ENCODE measurements at regions not wholly inside any gene's neighbourhood (a gene's known extent, or its start where the extent isn't known, plus 50 kb on each side); places are given as distances from the start of the nearest gene placed in this dataset.

- no peak for DNase-seq (ENCODE audit: unreplicated experiment)
- CTCF ChIA-PET = no interaction called here
- intact Hi-C loops (cut with micrococcal nuclease) = no loop called here
- H3K4me3 Mint-ChIP-seq (ENCODE audit: unreplicated experiment) = no peak overlapping the region
- no peak overlapping the region for H3K27ac Mint-ChIP-seq (ENCODE audit: low read depth, unreplicated experiment)
- no peaks in the 10 kb centered on the region for H3K27me3 Mint-ChIP-seq (ENCODE audit: insufficient read depth, unreplicated experiment)
- H3K36me3 Mint-ChIP-seq (ENCODE audit: insufficient read depth, unreplicated experiment) = no peaks in the 10 kb centered on the region
- H3K9me3 Mint-ChIP-seq (ENCODE audit: unreplicated experiment) = no peaks in the 10 kb centered on the region
- no TSS peak for BruUV-seq (replicated peaks)
- no peak for TF ChIP-seq CTCF (IDR thresholded peaks at IDR 0.05; ENCODE audit: unreplicated experiment)
- POLR2A ChIA-PET = no interaction called here
- H3K4me1 Mint-ChIP-seq (ENCODE audit: insufficient read depth, unreplicated experiment) = no peaks in the 10 kb centered on the region
These were observed 339.3 kb downstream of the PCNX1 start for GRCh38 chr14:71246539-71246938.

GRCh38 chr14:71247106-71247505 is 339.8 kb downstream of the PCNX1 start:
- intact Hi-C loops (cut with micrococcal nuclease) = no loop called here
- Mint-ChIP-seq H3K4me3 (ENCODE audit: unreplicated experiment) (no peak overlapping the region), H3K27ac (ENCODE audit: low read depth, unreplicated experiment) (no peak overlapping the region), H3K36me3 (ENCODE audit: insufficient read depth, unreplicated experiment) (no peaks in the 10 kb centered on the region), H3K9me3 (ENCODE audit: unreplicated experiment) (no peaks in the 10 kb centered on the region), H3K4me1 (ENCODE audit: insufficient read depth, unreplicated experiment) (no peaks in the 10 kb centered on the region), H3K27me3 (ENCODE audit: insufficient read depth, unreplicated experiment) (no peaks in the 10 kb centered on the region)
- ChIA-PET POLR2A (no interaction called here), CTCF (no interaction called here)
- no peak for DNase-seq (ENCODE audit: unreplicated experiment)
- TF ChIP-seq CTCF (IDR thresholded peaks at IDR 0.05; ENCODE audit: unreplicated experiment) = no peak
- BruUV-seq (replicated peaks) = no TSS peak

- CTCF ChIA-PET = no interaction called here
- TF ChIP-seq CTCF (IDR thresholded peaks at IDR 0.05; ENCODE audit: unreplicated experiment) = no peak
- Mint-ChIP-seq H3K4me3 (ENCODE audit: unreplicated experiment) (no peak overlapping the region), H3K4me1 (ENCODE audit: insufficient read depth, unreplicated experiment) (no peaks in the 10 kb centered on the region), H3K9me3 (ENCODE audit: unreplicated experiment) (no peaks in the 10 kb centered on the region), H3K27ac (ENCODE audit: low read depth, unreplicated experiment) (no peak overlapping the region), H3K27me3 (ENCODE audit: insufficient read depth, unreplicated experiment) (no peaks in the 10 kb centered on the region), H3K36me3 (ENCODE audit: insufficient read depth, unreplicated experiment) (no peaks in the 10 kb centered on the region)
- intact Hi-C loops (cut with micrococcal nuclease) = no loop called here
- POLR2A ChIA-PET = no interaction called here
- no peak for DNase-seq (ENCODE audit: unreplicated experiment)
- no TSS peak for BruUV-seq (replicated peaks)
These were observed 340.9 kb downstream of the PCNX1 start for GRCh38 chr14:71248194-71248593.

- BruUV-seq (replicated peaks) = no TSS peak
- H3K36me3 Mint-ChIP-seq (ENCODE audit: insufficient read depth, unreplicated experiment) = no peaks in the 10 kb centered on the region
- ChIA-PET POLR2A (interaction anchor here (1.3 kb wide), 1 partner anchor 12 kb away, joined by 5 read pairs; no protein-coding TSS in a partner anchor), CTCF (interaction anchor here (0.6 kb wide), 1 partner anchor 90 kb away, joined by 5 read pairs; no protein-coding TSS in a partner anchor)
- TF ChIP-seq CTCF (IDR thresholded peaks at IDR 0.05; ENCODE audit: unreplicated experiment) = no peak
- H3K27me3 Mint-ChIP-seq (ENCODE audit: insufficient read depth, unreplicated experiment) = no peaks in the 10 kb centered on the region
- no peaks in the 10 kb centered on the region for H3K4me1 Mint-ChIP-seq (ENCODE audit: insufficient read depth, unreplicated experiment)
- intact Hi-C loops (cut with micrococcal nuclease) = no loop called here
- no peak overlapping the region for H3K4me3 Mint-ChIP-seq (ENCODE audit: unreplicated experiment)
- H3K27ac Mint-ChIP-seq (ENCODE audit: low read depth, unreplicated experiment) = no peak overlapping the region
- no peaks in the 10 kb centered on the region for H3K9me3 Mint-ChIP-seq (ENCODE audit: unreplicated experiment)
- DNase-seq (ENCODE audit: unreplicated experiment) = no peak
These were observed 343.1 kb downstream of the PCNX1 start for GRCh38 chr14:71250347-71250746.

Measured in MCF 10A (cell line).